Activated naive CD4-positive, alpha-beta T cell treated with anti-CD3 and anti-CD28 coated beads, Interleukin-2, amount 10 ng/mL, durations not matched to agents 7 days and 5 days (primary cell): ENCODE measurements at regions not wholly inside any gene's neighbourhood (a gene's known extent, or its start where the extent isn't known, plus 50 kb on each side); places are given as distances from the start of the nearest gene placed in this dataset.
"Not testable (repeated sequence)": the region's sequence is repeated elsewhere in the genome, so short reads cannot be mapped to it uniquely, and the experiment has no call there.

Source experiments
- CTCF ChIA-PET: fragments of 350-600 bp; sonication (Branson Sonifier 250); formaldehyde crosslinking; loops from one replicate; lab custom pipeline; 2021; ENCODE audit warnings: antibody characterized with exemption; lab: Charles Lee
- DNase-seq: peaks from one replicate; pipeline ENCODE4 v3.0.0-alpha.2; 2020
- H3K27ac Mint-ChIP-seq: one replicate; pipeline ENCODE4 v1.8.0; 2021; ENCODE audit warnings: mild to moderate bottlenecking, moderate library complexity, mixed read lengths
- H3K27me3 Mint-ChIP-seq: one replicate; pipeline ENCODE4 v1.8.0; 2021; ENCODE audit warnings: mild to moderate bottlenecking, mixed read lengths
- H3K36me3 Mint-ChIP-seq: one replicate; pipeline ENCODE4 v1.8.0; 2021; ENCODE audit warnings: mixed read lengths
- H3K4me1 Mint-ChIP-seq: one replicate; pipeline ENCODE4 v1.8.0; 2021; ENCODE audit warnings: mixed read lengths
- H3K4me3 Mint-ChIP-seq: one replicate; pipeline ENCODE4 v1.8.0; 2021; ENCODE audit warnings: mild to moderate bottlenecking, moderate library complexity, mixed read lengths
- H3K9me3 Mint-ChIP-seq: one replicate; pipeline ENCODE4 v1.8.0; 2021; ENCODE audit warnings: mixed read lengths

DNA sequence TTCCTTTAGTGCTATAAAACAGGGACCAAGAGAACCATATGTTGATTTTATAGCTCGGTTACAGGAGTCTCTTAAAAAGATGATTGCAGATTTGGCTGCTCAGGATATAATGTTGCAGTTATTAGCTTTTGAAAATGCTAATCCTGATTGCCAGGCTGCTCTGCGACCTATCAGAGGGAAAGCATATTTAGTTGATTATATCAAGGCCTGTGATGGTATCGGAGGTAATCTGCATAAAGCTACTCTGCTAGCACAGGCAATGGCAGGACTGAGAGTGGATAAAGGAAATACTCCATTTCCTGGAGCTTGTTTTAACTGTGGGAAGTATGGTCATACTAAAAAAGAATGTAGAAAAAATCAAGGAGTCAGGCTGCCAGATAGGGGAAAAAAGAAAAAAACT is 99.0 kb upstream of the CCNH start:
- H3K4me1 Mint-ChIP-seq, H3K36me3 Mint-ChIP-seq, H3K4me3 Mint-ChIP-seq, H3K27ac Mint-ChIP-seq, DNase-seq, CTCF ChIA-PET, H3K9me3 Mint-ChIP-seq, H3K27me3 Mint-ChIP-seq: not testable (repeated sequence)

DNA sequence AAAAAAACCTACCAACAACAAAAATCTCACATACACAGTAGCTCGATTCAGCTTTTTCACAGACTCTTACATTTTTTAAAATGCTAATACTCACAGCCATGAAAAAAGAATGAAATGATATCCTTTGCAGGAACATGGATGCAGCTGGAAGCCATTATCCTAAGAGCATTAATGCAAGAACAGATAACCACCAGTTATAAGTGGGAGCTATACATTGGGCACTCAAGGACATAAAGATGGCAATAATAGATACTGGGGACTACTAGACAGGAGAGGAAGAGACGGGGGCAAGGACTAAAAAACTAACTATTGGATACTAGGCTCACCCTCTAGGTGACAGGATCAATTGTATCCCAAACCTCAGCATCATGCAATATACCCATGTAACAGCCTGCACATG is 90.3 kb upstream of the CCNH start:
- Mint-ChIP-seq H3K4me1 (no peaks in the 10 kb centered on the region), H3K4me3 (no peak overlapping the region), H3K27me3 (no peaks in the 10 kb centered on the region), H3K27ac (no peak overlapping the region), H3K36me3 (no peaks in the 10 kb centered on the region), H3K9me3 (no peaks in the 10 kb centered on the region)
- CTCF ChIA-PET, result no interaction called here
- DNase-seq, result no peak

DNA sequence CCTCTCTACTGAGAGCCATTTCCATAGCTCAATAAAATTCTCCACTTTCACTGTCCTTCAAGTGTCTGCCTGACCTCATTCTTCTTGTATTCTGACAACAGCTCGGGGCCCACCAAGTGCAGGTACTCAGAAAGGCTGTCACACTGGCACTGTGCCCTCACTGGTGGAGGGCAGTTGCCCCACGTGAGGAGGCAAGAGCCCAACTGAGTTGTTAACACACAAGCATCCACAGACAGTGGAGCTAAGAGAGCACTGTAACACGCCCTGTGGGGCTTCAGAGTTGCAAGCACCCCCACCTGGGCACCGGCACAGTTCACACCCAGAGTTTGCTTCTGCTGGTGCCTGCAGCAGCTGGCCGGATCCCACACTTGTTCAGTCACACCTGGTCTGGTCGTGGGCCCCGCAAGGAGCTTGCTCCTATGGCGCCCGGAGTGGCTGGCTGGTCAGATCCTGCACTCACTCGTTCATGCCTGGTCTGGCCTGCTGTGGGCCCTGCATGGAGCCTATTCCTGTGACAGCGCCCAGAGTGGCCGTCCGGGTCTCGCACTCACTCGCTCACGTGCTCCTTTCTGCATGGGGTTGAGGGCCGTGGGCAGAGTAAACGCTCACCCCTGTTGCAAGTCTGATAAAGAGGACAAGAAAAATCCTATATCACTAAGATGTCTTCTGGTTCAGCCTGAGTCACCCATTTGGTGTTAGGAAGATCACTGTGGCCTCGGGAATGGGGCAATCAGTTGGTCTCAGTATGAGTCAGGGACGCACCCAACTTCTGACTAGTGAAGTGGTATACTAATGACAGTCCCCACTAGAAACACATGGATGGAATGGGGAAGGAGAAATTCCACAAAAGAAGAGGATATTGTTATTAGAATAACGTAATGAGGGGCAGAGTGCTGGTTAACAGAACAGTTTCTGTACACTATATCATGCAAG is 87.0 kb upstream of the CCNH start:
- no peaks in the 10 kb centered on the region for H3K36me3 Mint-ChIP-seq
- CTCF ChIA-PET, result no interaction called here
- no peak overlapping the region for H3K27ac Mint-ChIP-seq
- H3K4me1 Mint-ChIP-seq, result no peaks in the 10 kb centered on the region
- H3K9me3 Mint-ChIP-seq, result peaks cover 1% of the 10 kb centered on the region
- DNase-seq, result no peak
- H3K27me3 Mint-ChIP-seq, result no peaks in the 10 kb centered on the region
- no peak overlapping the region for H3K4me3 Mint-ChIP-seq
